ENCODE measurements at regions not wholly inside any gene's neighbourhood (a gene's known extent, or its start where the extent isn't known, plus 50 kb on each side); places are given as distances from the start of the nearest gene placed in this dataset.
"Not testable (repeated sequence)": the region's sequence is repeated elsewhere in the genome, so short reads cannot be mapped to it uniquely, and the experiment has no call there.

GRCh38 chr16:29578898-29579297 is 72.7 kb upstream of the NPIPB12 start:
- DNase-seq, result not testable (repeated sequence)

- not testable (repeated sequence) for DNase-seq
Observed at GRCh38 chr16:29581764-29582163, 75.6 kb upstream of the NPIPB12 start.

- not testable (repeated sequence) for DNase-seq
Observed at GRCh38 chr16:29591919-29592318, 71.1 kb upstream of the SPN start.

GRCh38 chr16:29594269-29594925 is 68.7 kb upstream of the SPN start:
- DNase-seq, result not testable (repeated sequence)

GRCh38 chr16:29594926-29595838 is 67.9 kb upstream of the SPN start:
- DNase-seq, result peak; percentile 83

- not testable (repeated sequence) for DNase-seq
Observed at GRCh38 chr16:29597030-29597429, 66.0 kb upstream of the SPN start.

- not testable (repeated sequence) for DNase-seq
Observed at GRCh38 chr16:29600111-29601000, 62.7 kb upstream of the SPN start.

- not testable (repeated sequence) for DNase-seq
Observed at GRCh38 chr16:29602247-29602625, 60.8 kb upstream of the SPN start.

GRCh38 chr16:29602683-29603088 is 60.4 kb upstream of the SPN start:
- not testable (repeated sequence) for DNase-seq

GRCh38 chr16:29604631-29605549 is 58.2 kb upstream of the SPN start:
- not testable (repeated sequence) for DNase-seq

GRCh38 chr16:29605593-29606205 is 57.3 kb upstream of the SPN start:
- not testable (repeated sequence) for DNase-seq

- DNase-seq, result not testable (repeated sequence)
Observed at GRCh38 chr16:29606669-29607427, 56.2 kb upstream of the SPN start.

- DNase-seq, result not testable (repeated sequence)
Observed at GRCh38 chr16:29607428-29607823, 55.6 kb upstream of the SPN start.

- not testable (repeated sequence) for DNase-seq
Observed at GRCh38 chr16:29612381-29613306, 50.4 kb upstream of the SPN start.

Data from muscle of arm (tissue), 1 donor.